Panc1 (cell line): ENCODE measurements at regions not wholly inside any gene's neighbourhood (a gene's known extent, or its start where the extent isn't known, plus 50 kb on each side); places are given as distances from the start of the nearest gene placed in this dataset.

Experiments
- ATAC-seq: fragments of 200-7000 bp; cut with Tn5 transposase; 2 replicates; pipeline ENCODE4 v1.9.1; 2020; ENCODE audit warnings: mild to moderate bottlenecking, moderate library complexity
- BruUV-seq: library from RNA; stranded (reverse); fragments of 400-500 nt; replicated peaks from 2 replicates; lab custom pipeline; 2021; lab: Mats Ljungman, UMichigan
- CTCF ChIA-PET: fragments of 300-600 bp; sonication (Branson Sonifier 250); formaldehyde crosslinking; loops from one replicate; lab custom pipeline; 2022; ENCODE audit warnings: antibody characterized with exemption; lab: Charles Lee
- POLR2A ChIA-PET: fragments of 300-600 bp; sonication (Branson Sonifier 250); formaldehyde crosslinking; loops from one replicate; lab custom pipeline; 2022; ENCODE audit warnings: antibody characterized with exemption; lab: Charles Lee
- DNase-seq: peaks from one replicate; pipeline ENCODE4 v3.0.0-alpha.2; 2010; ENCODE audit warnings: low read depth, low spot score
- H3K27ac ChIP-seq: 2 replicates; pipeline ENCODE4 v1.5.1; 2011; ENCODE audit warnings: mild to moderate bottlenecking, low read length, inconsistent platforms
- H3K27me3 ChIP-seq: fragments of 200-500 bp; sonication (Bioruptor generic); 2 replicates; pipeline ENCODE4 v1.6.0; 2014; ENCODE audit warnings: low read length, inconsistent platforms; ENCODE audit not compliant: control insufficient read depth, insufficient read depth
- H3K36me3 ChIP-seq: fragments of 200-500 bp; sonication (Bioruptor generic); 2 replicates; pipeline ENCODE4 v1.5.1; 2014; ENCODE audit warnings: inconsistent platforms, mild to moderate bottlenecking, low read length, moderate library complexity; ENCODE audit not compliant: control insufficient read depth, insufficient read depth
- H3K4me1 ChIP-seq: 2 replicates; pipeline ENCODE4 v1.5.1; 2011; ENCODE audit warnings: inconsistent platforms, mild to moderate bottlenecking, low read length, moderate library complexity; ENCODE audit not compliant: control insufficient read depth, insufficient read depth
- H3K4me3 ChIP-seq, 2 experiments: 2 replicates each; pipeline ENCODE4 v1.5.1; 2011 to 2012; ENCODE audit warnings: low read depth in 2 of 2, low read length in 2 of 2, mild to moderate bottlenecking in 2 of 2, inconsistent platforms in 1 of 2, moderate library complexity in 1 of 2
- H3K9me3 ChIP-seq: fragments of 200-500 bp; sonication (Bioruptor generic); 2 replicates; pipeline ENCODE4 v1.5.1; 2014; ENCODE audit warnings: low read depth, mild to moderate bottlenecking, inconsistent platforms, low read length, moderate library complexity; ENCODE audit not compliant: control insufficient read depth, insufficient read depth
- CTCF ChIP-seq: fragments of 450-650 bp; IDR thresholded peaks from 2 replicates; pipeline ENCODE4 v1.5.1; 2017; ENCODE audit warnings: mild to moderate bottlenecking
- POLR2AphosphoS5 ChIP-seq: IDR thresholded peaks from 2 replicates; pipeline ENCODE4 v1.6.1; 2012; ENCODE audit warnings: mild to moderate bottlenecking, low read depth, low read length, moderate library complexity
- REST ChIP-seq, 2 experiments: IDR thresholded peaks; 2 replicates each; pipeline ENCODE4 v1.6.1; 2011 to 2012; ENCODE audit warnings: low read depth in 2 of 2, control low read depth in 1 of 2, low read length in 1 of 2, mild to moderate bottlenecking in 1 of 2, moderate library complexity in 1 of 2; ENCODE audit not compliant: insufficient read depth in 1 of 2
- SIN3A ChIP-seq: IDR thresholded peaks from 2 replicates; pipeline ENCODE4 v1.6.1; 2012; ENCODE audit warnings: low read depth, mild to moderate bottlenecking, low read length, moderate library complexity, borderline replicate concordance; ENCODE audit not compliant: insufficient read depth
- TCF7L2 ChIP-seq: IDR thresholded peaks from 2 replicates; pipeline ENCODE4 v1.6.1; 2011; ENCODE audit warnings: mild to moderate bottlenecking, low read depth, low read length, inconsistent platforms
- in situ Hi-C: cut with HindIII; loops from 2 replicates; pipeline ENCODE4 v1.10.0; 2016; ENCODE audit warnings: low sequenced_read_pairs, low pct_unique_long_range_greater_than_20kb
- intact Hi-C: fragments of 100-400 bp; cut with micrococcal nuclease; formaldehyde crosslinking; loops from one replicate; pipeline ENCODE4 v1.10.0; 2022; ENCODE audit not compliant: unreplicated experiment

- Histone ChIP-seq H3K36me3 (no peaks in the 10 kb centered on the region), H3K27me3 (no peaks in the 10 kb centered on the region), H3K27ac (peak overlapping the region; percentile 86), H3K4me1 (peaks cover 20% of the 10 kb centered on the region), H3K9me3 (no peaks in the 10 kb centered on the region), H3K4me3 (peak overlapping the region; percentile 37 to 64)
- no TSS peak for BruUV-seq
- POLR2A ChIA-PET, result no interaction called here
- in situ Hi-C loops, result no loop called here
- intact Hi-C loops, result no loop called here
- CTCF ChIA-PET, result no interaction called here
- peak; percentile 46 for ATAC-seq
- TF ChIP-seq SIN3A (no peak), POLR2AphosphoS5 (no peak), REST (IDR thresholded peaks at IDR 0.05; ENCODE audit: insufficient read depth in 1 of 2, low read depth in 2 of 2, low read length in 1 of 2) (no peak), CTCF (no peak), TCF7L2 (no peak)
- DNase-seq, result no peak
These were observed 56.7 kb upstream of the HGFAC start for GRCh38 chr4:3384771-3385710.

- Histone ChIP-seq H3K27me3 (no peaks in the 10 kb centered on the region), H3K36me3 (no peaks in the 10 kb centered on the region), H3K4me3 (peak overlapping the region; percentile 37 to 64), H3K4me1 (peaks cover 20% of the 10 kb centered on the region), H3K9me3 (no peaks in the 10 kb centered on the region), H3K27ac (peak overlapping the region; percentile 86)
- POLR2A ChIA-PET, result no interaction called here
- CTCF ChIA-PET, result no interaction called here
- in situ Hi-C loops (no loop called here), intact Hi-C loops (no loop called here)
- ATAC-seq (peak; percentile 52), DNase-seq (no peak)
- TF ChIP-seq TCF7L2 (no peak), POLR2AphosphoS5 (no peak), CTCF (no peak), REST (IDR thresholded peaks at IDR 0.05; ENCODE audit: insufficient read depth in 1 of 2, low read depth in 2 of 2, low read length in 1 of 2) (no peak), SIN3A (no peak)
- no TSS peak for BruUV-seq
These were observed 55.9 kb upstream of the HGFAC start for GRCh38 chr4:3385711-3386420.
